SK-N-SH (cell line): ENCODE measurements at regions not wholly inside any gene's neighbourhood (a gene's known extent, or its start where the extent isn't known, plus 50 kb on each side); places are given as distances from the start of the nearest gene placed in this dataset.
A peak's percentile ranks its signal among the peaks of the same experiment; 100 is the strongest.

Experiments
- CTCF ChIA-PET: fragments of 300-600, 350-600 bp; formaldehyde crosslinking; extraction: SDS; loops from one replicate; lab custom pipeline; 2021; lab: Yijun Ruan, JAX
- POLR2A ChIA-PET: fragments of 350-600 bp; sonication (Branson Sonifier 250); formaldehyde crosslinking; extraction: SDS; loops from one replicate; lab custom pipeline; 2020; ENCODE audit warnings: antibody characterized with exemption, inconsistent platforms; lab: Yijun Ruan, JAX
- DNase-seq: peaks from one replicate; pipeline ENCODE4 v3.0.0; 2012
- H2AFZ ChIP-seq: fragments of 200-600 bp; sonication (generic); 2 replicates; pipeline ENCODE4 v1.8.1; 2016; ENCODE audit warnings: antibody characterized with exemption, mild to moderate bottlenecking, low read depth
- H3F3A ChIP-seq: fragments of 200-600 bp; sonication (generic); replicated peaks from 2 replicates; pipeline ENCODE3; 2016; ENCODE audit warnings: antibody characterized with exemption, mild to moderate bottlenecking; ENCODE audit not compliant: insufficient read depth
- H3K27ac ChIP-seq, 2 experiments: fragments of 200-500 bp in 1 of 2; fragments of 200-600 bp in 1 of 2; sonication (Bioruptor generic) in 1 of 2; sonication (generic), shearing (Covaris generic) in 1 of 2; 2 replicates each; pipeline versions ENCODE4 v1.5.1 to v1.6.1; 2014 to 2016; ENCODE audit warnings: low read depth in 2 of 2, inconsistent platforms in 1 of 2, low read length in 1 of 2, mild to moderate bottlenecking in 1 of 2, mixed read lengths in 1 of 2
- H3K27me3 ChIP-seq: fragments of 200-600 bp; sonication (generic), shearing (Covaris generic); 2 replicates; pipeline ENCODE4 v1.6.1; 2016; ENCODE audit warnings: mixed run types; ENCODE audit not compliant: insufficient read depth
- H3K36me3 ChIP-seq, 2 experiments: fragments of 200-500 bp in 1 of 2; fragments of 200-600 bp in 1 of 2; sonication (Bioruptor generic) in 1 of 2; sonication (generic) in 1 of 2; replicated peaks in 1 of 2; 2 replicates each; pipeline versions ENCODE3 to v1.5.1; 2014 to 2016; ENCODE audit warnings: low read length in 1 of 2, mild to moderate bottlenecking in 1 of 2; ENCODE audit not compliant: insufficient read depth in 2 of 2, control insufficient read depth in 1 of 2
- H3K4me1 ChIP-seq, 2 experiments: fragments of 200-500 bp in 1 of 2; fragments of 200-600 bp in 1 of 2; sonication (Bioruptor generic) in 1 of 2; sonication (generic), shearing (Covaris generic) in 1 of 2; 2 replicates each; pipeline versions ENCODE4 v1.5.1 to v1.6.1; 2014 to 2016; ENCODE audit warnings: low read depth in 1 of 2, low read length in 1 of 2, mixed run types in 1 of 2; ENCODE audit not compliant: insufficient read depth in 2 of 2, control insufficient read depth in 1 of 2
- H3K4me2 ChIP-seq: fragments of 200-600 bp; sonication (generic), shearing (Covaris generic); 2 replicates; pipeline ENCODE4 v1.6.1; 2017; ENCODE audit warnings: mixed run types
- H3K4me3 ChIP-seq, 2 experiments: fragments of 200-500 bp in 1 of 2; fragments of 200-600 bp in 1 of 2; sonication (Bioruptor generic) in 1 of 2; sonication (generic), shearing (Covaris generic) in 1 of 2; 2 replicates each; pipeline versions ENCODE4 v1.5.1 to v1.8.1; 2014 to 2016; ENCODE audit warnings: low read depth in 2 of 2, inconsistent platforms in 1 of 2, low read length in 1 of 2, mild to moderate bottlenecking in 1 of 2, mixed read lengths in 1 of 2, moderate library complexity in 1 of 2
- H3K79me2 ChIP-seq: fragments of 200-600 bp; sonication (generic); 2 replicates; pipeline ENCODE4 v1.8.1; 2017; ENCODE audit warnings: mild to moderate bottlenecking; ENCODE audit not compliant: insufficient read depth
- H3K9ac ChIP-seq: fragments of 200-600 bp; sonication (generic); 2 replicates; pipeline ENCODE4 v1.6.1; 2017; ENCODE audit warnings: mixed run types
- H3K9me2 ChIP-seq: fragments of 200-600 bp; sonication (generic); 2 replicates; pipeline ENCODE4 v1.6.1; 2017; ENCODE audit warnings: mixed run types
- H3K9me3 ChIP-seq: fragments of 200-600 bp; sonication (generic); 2 replicates; pipeline ENCODE4 v1.6.1; 2017; ENCODE audit warnings: mixed run types, mild to moderate bottlenecking, moderate library complexity
- H4K20me1 ChIP-seq: fragments of 200-600 bp; sonication (generic); 2 replicates; pipeline ENCODE4 v1.6.1; 2017; ENCODE audit warnings: mild to moderate bottlenecking, mixed run types; ENCODE audit not compliant: insufficient read depth
- ELF1 ChIP-seq: IDR thresholded peaks from 2 replicates; pipeline ENCODE4 v1.4.0; 2012
- EP300 ChIP-seq, 2 experiments: IDR thresholded peaks; 2 replicates each; pipeline versions ENCODE4 v1.4.0 to v1.6.1; 2012; ENCODE audit warnings: borderline replicate concordance in 1 of 2, low read depth in 1 of 2, low read length in 1 of 2
- EZH2phosphoT487 ChIP-seq: fragments of 200-600 bp; sonication (generic); IDR thresholded peaks from 2 replicates; pipeline ENCODE4 v1.6.1; 2017; ENCODE audit warnings: low read depth, mixed run types, mild to moderate bottlenecking, antibody characterized with exemption, moderate library complexity, borderline replicate concordance
- FOSL2 ChIP-seq: IDR thresholded peaks from 2 replicates; pipeline ENCODE4 v1.4.0; 2012; ENCODE audit warnings: low read depth, mild to moderate bottlenecking, moderate library complexity, borderline replicate concordance
- FOXJ3 ChIP-seq: sonication (generic); formaldehyde crosslinking; IDR thresholded peaks from 2 replicates; pipeline ENCODE4 v1.5.1; 2020; ENCODE audit warnings: mild to moderate bottlenecking, missing genetic modification reagents
- MAX ChIP-seq: IDR thresholded peaks from 2 replicates; pipeline ENCODE4 v1.4.0; 2012; ENCODE audit warnings: low read depth
- PBX3 ChIP-seq: IDR thresholded peaks from 2 replicates; pipeline ENCODE4; 2012
- RAD21 ChIP-seq: IDR thresholded peaks from 2 replicates; pipeline ENCODE4 v1.6.1; 2012; ENCODE audit warnings: mild to moderate bottlenecking, low read length
- REST ChIP-seq: IDR thresholded peaks from 2 replicates; pipeline ENCODE4 v1.6.1; 2012; ENCODE audit warnings: mild to moderate bottlenecking, low read depth, low read length, moderate library complexity
- SIN3A ChIP-seq: IDR thresholded peaks from 2 replicates; pipeline ENCODE4 v1.6.1; 2012; ENCODE audit warnings: low read depth, mild to moderate bottlenecking, low read length, moderate library complexity, borderline replicate concordance
- SMC3 ChIP-seq: IDR thresholded peaks from 2 replicates; pipeline ENCODE4 v1.6.1; 2012; ENCODE audit warnings: low read depth, low read length, improper control_type of control experiment
- TAF1 ChIP-seq: IDR thresholded peaks from 2 replicates; pipeline ENCODE4 v1.6.1; 2012; ENCODE audit warnings: low read depth, mild to moderate bottlenecking, low read length, moderate library complexity, borderline replicate concordance
- USF2 ChIP-seq: fragments of 150-350 bp; IDR thresholded peaks from 2 replicates; pipeline ENCODE4 v1.6.1; 2017; ENCODE audit warnings: antibody characterized with exemption, low read length, low read depth, borderline replicate concordance
- YY1 ChIP-seq: IDR thresholded peaks from 2 replicates; pipeline ENCODE4 v1.4.0; 2012; ENCODE audit warnings: low read depth, mild to moderate bottlenecking
- ZBTB33 ChIP-seq: IDR thresholded peaks from 2 replicates; pipeline ENCODE4 v1.4.0; 2012; ENCODE audit warnings: low read depth, borderline replicate concordance
- WGBS: methylation state at CpG from one replicate; pipeline ENCODE4 v1.1.6; 2017; ENCODE audit warnings: low lambda C conversion rate; 5-methylcytosine and 5-hydroxymethylcytosine counted together

GRCh38 chr12:105839629-105840127, 299.1 kb downstream of the NUAK1 start:
- Histone ChIP-seq H3K36me3 (no peaks in the 10 kb centered on the region), H3K4me2 (no peak overlapping the region), H3K27ac (no peak overlapping the region), H3K9me3 (no peaks in the 10 kb centered on the region), H3K4me3 (no peak overlapping the region), H3F3A (no peaks in the 10 kb centered on the region), H3K9ac (no peak overlapping the region), H4K20me1 (no peaks in the 10 kb centered on the region), H3K4me1 (no peaks in the 10 kb centered on the region), H2AFZ (no peak overlapping the region), H3K79me2 (no peaks in the 10 kb centered on the region), H3K27me3 (no peaks in the 10 kb centered on the region), H3K9me2 (no peaks in the 10 kb centered on the region)
- TF ChIP-seq ZBTB33 (no peak), FOSL2 (no peak), EZH2phosphoT487 (no peak)
- 33% methylated on average over 4 of the region's 4 CpGs for WGBS
- POLR2A ChIA-PET = no interaction called here
- DNase-seq = peak; percentile 19
- CTCF ChIA-PET = no interaction called here

GRCh38 chr12:105840384-105840783, 298.4 kb downstream of the NUAK1 start:
- no peaks in the 10 kb centered on the region for H3K27me3 ChIP-seq
- 79% methylated on average over 4 of the region's 4 CpGs for WGBS
- ChIA-PET POLR2A (no interaction called here), CTCF (no interaction called here)
- no peak overlapping the region for H3K4me2 ChIP-seq
- H3K79me2 ChIP-seq = no peaks in the 10 kb centered on the region
- H3F3A ChIP-seq = no peaks in the 10 kb centered on the region
- H3K9me2 ChIP-seq = no peaks in the 10 kb centered on the region
- no peak overlapping the region for H3K4me3 ChIP-seq
- no peak overlapping the region for H2AFZ ChIP-seq
- no peaks in the 10 kb centered on the region for H4K20me1 ChIP-seq
- H3K4me1 ChIP-seq = no peaks in the 10 kb centered on the region
- no peak for TF ChIP-seq ELF1
- no peak for TF ChIP-seq YY1
- no peak for TF ChIP-seq REST
- TF ChIP-seq RAD21 = no peak
- TF ChIP-seq MAX = no peak
- TF ChIP-seq SMC3 = no peak
- TF ChIP-seq EP300 (IDR thresholded peaks at IDR 0.05; ENCODE audit: borderline replicate concordance in 1 of 2, low read depth in 1 of 2, low read length in 1 of 2) = no peak
- no peak for TF ChIP-seq TAF1
- no peak for TF ChIP-seq EZH2phosphoT487
- TF ChIP-seq PBX3 = no peak
- no peak for TF ChIP-seq SIN3A
- no peak for TF ChIP-seq USF2
- no peak for TF ChIP-seq FOXJ3 (CRISPR knock-in tag)
- DNase-seq = no peak
- H3K27ac ChIP-seq = no peak overlapping the region
- H3K9me3 ChIP-seq = no peaks in the 10 kb centered on the region
- no peak overlapping the region for H3K9ac ChIP-seq
- no peaks in the 10 kb centered on the region for H3K36me3 ChIP-seq
